GM12891 (cell line): ENCODE measurements at regions not wholly inside any gene's neighbourhood (a gene's known extent, or its start where the extent isn't known, plus 50 kb on each side); places are given as distances from the start of the nearest gene placed in this dataset.

Experiments
- PAX5 ChIP-seq: IDR thresholded peaks from 2 replicates; pipeline ENCODE4 v1.6.1; 2011; ENCODE audit warnings: low read length, moderate library complexity, mild to moderate bottlenecking; ENCODE audit not compliant: insufficient read depth, severe bottlenecking
- POLR2A ChIP-seq: IDR thresholded peaks from 2 replicates; pipeline ENCODE4 v1.6.1; 2011; ENCODE audit warnings: low read depth, low read length, control low read depth
- POLR2AphosphoS5 ChIP-seq: IDR thresholded peaks from 2 replicates; pipeline ENCODE4 v1.6.1; 2011; ENCODE audit warnings: low read depth, low read length, control low read depth
- SPI1 ChIP-seq: IDR thresholded peaks from 2 replicates; pipeline ENCODE4 v1.6.1; 2011; ENCODE audit warnings: low read depth, low read length, control low read depth
- TAF1 ChIP-seq: IDR thresholded peaks from 2 replicates; pipeline ENCODE4 v1.6.1; 2011; ENCODE audit warnings: low read depth, low read length, control low read depth

DNA sequence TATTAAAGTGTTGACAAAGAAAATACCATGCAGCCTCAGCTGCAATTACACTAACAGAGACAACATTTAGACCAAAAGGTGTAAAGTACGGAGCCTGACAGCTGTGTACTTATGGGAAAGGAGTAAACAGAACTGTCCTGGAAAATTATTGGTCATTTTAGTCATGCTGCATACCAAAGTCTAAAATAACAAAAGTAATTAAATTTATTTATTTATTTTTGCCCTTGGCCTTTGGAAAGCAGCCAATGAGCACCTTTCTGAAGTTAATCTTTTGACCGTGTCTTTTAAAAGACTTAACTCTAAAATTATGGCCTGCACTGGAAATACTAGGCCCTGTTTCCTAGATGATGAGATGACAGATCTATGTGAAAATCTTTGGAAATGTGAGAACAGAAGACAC is 597.6 kb downstream of the NXPH1 start:
- TF ChIP-seq POLR2A (no peak), POLR2AphosphoS5 (no peak), TAF1 (no peak), SPI1 (no peak), PAX5 (no peak)
